ENCODE measurements at regions not wholly inside any gene's neighbourhood (a gene's known extent, or its start where the extent isn't known, plus 50 kb on each side); places are given as distances from the start of the nearest gene placed in this dataset.

GRCh38 chr1:178652506-178653490, 72.2 kb upstream of the RALGPS2 start:
- TF ChIP-seq CTCF (IDR thresholded peaks at IDR 0.05; ENCODE audit: insufficient read depth, low read depth, low read length), result no peak
- TF ChIP-seq EZH2 (IDR thresholded peaks at IDR 0.05; ENCODE audit: insufficient read depth, low read length), result no peak
